ENCODE measurements at regions not wholly inside any gene's neighbourhood (a gene's known extent, or its start where the extent isn't known, plus 50 kb on each side); places are given as distances from the start of the nearest gene placed in this dataset.

DNA sequence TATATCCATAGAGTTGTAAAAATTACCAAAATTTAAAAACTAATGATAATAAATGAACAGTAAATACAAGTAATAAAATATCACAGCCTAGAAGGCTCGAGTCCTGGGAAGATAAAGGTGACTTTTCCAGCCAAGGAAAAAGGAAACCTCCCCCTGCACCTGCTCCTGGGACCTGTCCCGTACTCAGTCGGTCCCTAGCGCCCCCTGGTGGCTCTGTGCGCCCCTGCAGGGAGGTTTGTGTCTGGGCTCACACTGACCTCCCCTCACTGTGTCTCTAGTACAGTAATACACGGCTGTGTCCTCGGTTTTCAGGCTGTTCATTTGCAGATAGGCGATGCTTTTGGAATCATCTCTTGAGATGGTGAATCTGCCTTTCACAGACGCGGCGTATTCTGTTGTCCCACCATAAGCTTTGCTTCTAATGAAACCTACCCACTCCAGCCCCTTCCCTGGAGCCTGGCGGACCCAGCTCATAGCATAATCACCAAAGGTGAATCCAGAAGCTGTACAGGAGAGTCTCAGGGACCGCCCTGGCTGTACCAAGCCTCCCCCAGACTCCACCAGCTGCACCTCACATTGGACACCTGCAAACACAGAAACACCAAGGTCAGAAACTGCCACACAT lies 1030.4 kb downstream of the TMEM121 start:
- TF ChIP-seq, protein P1, sequence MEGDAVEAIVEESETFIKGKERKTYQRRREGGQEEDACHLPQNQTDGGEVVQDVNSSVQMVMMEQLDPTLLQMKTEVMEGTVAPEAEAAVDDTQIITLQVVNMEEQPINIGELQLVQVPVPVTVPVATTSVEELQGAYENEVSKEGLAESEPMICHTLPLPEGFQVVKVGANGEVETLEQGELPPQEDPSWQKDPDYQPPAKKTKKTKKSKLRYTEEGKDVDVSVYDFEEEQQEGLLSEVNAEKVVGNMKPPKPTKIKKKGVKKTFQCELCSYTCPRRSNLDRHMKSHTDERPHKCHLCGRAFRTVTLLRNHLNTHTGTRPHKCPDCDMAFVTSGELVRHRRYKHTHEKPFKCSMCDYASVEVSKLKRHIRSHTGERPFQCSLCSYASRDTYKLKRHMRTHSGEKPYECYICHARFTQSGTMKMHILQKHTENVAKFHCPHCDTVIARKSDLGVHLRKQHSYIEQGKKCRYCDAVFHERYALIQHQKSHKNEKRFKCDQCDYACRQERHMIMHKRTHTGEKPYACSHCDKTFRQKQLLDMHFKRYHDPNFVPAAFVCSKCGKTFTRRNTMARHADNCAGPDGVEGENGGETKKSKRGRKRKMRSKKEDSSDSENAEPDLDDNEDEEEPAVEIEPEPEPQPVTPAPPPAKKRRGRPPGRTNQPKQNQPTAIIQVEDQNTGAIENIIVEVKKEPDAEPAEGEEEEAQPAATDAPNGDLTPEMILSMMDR (IDR thresholded peaks at IDR 0.05), result peak in 3 of 6 experiments; percentile 32 to 36 (median 35)
- no peak for TF ChIP-seq POLR2A (IDR thresholded peaks at IDR 0.05)
